Peyer's patch (tissue), 4 donors: ENCODE measurements at regions not wholly inside any gene's neighbourhood (a gene's known extent, or its start where the extent isn't known, plus 50 kb on each side); places are given as distances from the start of the nearest gene placed in this dataset.

Source experiments
- POLR2A ChIP-seq, 2 donors: fragments of 450-650 bp; IDR thresholded peaks; one replicate each; pipeline ENCODE4 v1.5.1; 2017; ENCODE audit warnings: antibody characterized with exemption in 2 of 2, mild to moderate bottlenecking in 2 of 2, moderate library complexity in 2 of 2
- TF ChIP-seq, protein P1 (sequence below), 6 experiments: fragments of 450-650 bp in 4 of 6; fragments of 200-600 bp in 2 of 6; sonication (generic) in 1 of 6; IDR thresholded peaks; one replicate each; pipeline ENCODE4 v1.5.1; 2017 to 2019; ENCODE audit warnings: antibody characterized with exemption in 6 of 6, mild to moderate bottlenecking in 3 of 6, moderate library complexity in 1 of 6

DNA sequence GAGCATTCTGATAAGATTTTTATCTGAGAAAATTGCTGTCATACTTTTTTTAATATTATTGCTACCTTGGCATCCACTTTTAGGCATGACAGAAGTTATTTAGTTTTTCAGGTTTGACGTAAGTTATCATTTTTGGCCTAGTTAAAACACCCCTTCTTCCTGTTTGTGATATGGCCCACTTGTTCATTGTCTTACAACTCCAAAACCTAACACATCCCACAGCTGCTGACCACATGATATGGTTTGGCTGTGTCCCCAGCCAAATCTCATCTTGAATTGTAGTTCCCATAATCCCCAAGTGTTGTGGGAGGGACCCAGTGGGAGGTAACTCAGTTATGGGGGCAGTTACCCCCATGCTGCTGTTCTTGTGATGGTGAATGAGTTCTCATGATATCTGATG lies 388.1 kb downstream of the SLC4A3 start:
- TF ChIP-seq, protein P1, sequence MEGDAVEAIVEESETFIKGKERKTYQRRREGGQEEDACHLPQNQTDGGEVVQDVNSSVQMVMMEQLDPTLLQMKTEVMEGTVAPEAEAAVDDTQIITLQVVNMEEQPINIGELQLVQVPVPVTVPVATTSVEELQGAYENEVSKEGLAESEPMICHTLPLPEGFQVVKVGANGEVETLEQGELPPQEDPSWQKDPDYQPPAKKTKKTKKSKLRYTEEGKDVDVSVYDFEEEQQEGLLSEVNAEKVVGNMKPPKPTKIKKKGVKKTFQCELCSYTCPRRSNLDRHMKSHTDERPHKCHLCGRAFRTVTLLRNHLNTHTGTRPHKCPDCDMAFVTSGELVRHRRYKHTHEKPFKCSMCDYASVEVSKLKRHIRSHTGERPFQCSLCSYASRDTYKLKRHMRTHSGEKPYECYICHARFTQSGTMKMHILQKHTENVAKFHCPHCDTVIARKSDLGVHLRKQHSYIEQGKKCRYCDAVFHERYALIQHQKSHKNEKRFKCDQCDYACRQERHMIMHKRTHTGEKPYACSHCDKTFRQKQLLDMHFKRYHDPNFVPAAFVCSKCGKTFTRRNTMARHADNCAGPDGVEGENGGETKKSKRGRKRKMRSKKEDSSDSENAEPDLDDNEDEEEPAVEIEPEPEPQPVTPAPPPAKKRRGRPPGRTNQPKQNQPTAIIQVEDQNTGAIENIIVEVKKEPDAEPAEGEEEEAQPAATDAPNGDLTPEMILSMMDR (IDR thresholded peaks at IDR 0.05): no peak
- no peak for TF ChIP-seq POLR2A (IDR thresholded peaks at IDR 0.05)
